Liver (tissue), 8 donors: ENCODE measurements at regions not wholly inside any gene's neighbourhood (a gene's known extent, or its start where the extent isn't known, plus 50 kb on each side); places are given as distances from the start of the nearest gene placed in this dataset.

Experiments used
- DNase-seq: peaks from one replicate; pipeline ENCODE4 v3.0.0-alpha.2; 2017; ENCODE audit warnings: low spot score
- H3K27ac ChIP-seq, 2 donors: one replicate each; pipeline ENCODE4 v1.7.0; 2013; ENCODE audit warnings: inconsistent platforms in 2 of 2, low read length in 2 of 2, control low read depth in 1 of 2, low read depth in 1 of 2, mild to moderate bottlenecking in 1 of 2
- H3K27me3 ChIP-seq, 4 donors: one replicate each; pipeline versions ENCODE4 v1.6.1 to v1.7.0; 2013; ENCODE audit warnings: low read length in 3 of 4, inconsistent platforms in 1 of 4, mild to moderate bottlenecking in 1 of 4, moderate library complexity in 1 of 4; ENCODE audit not compliant: control insufficient read depth in 4 of 4, insufficient read depth in 4 of 4
- H3K36me3 ChIP-seq, 4 donors: one replicate each; pipeline versions ENCODE4 v1.6.1 to v1.7.0; 2013; ENCODE audit warnings: low read length in 3 of 4, mild to moderate bottlenecking in 3 of 4, low read depth in 1 of 4, moderate library complexity in 1 of 4; ENCODE audit not compliant: control insufficient read depth in 4 of 4, insufficient read depth in 3 of 4
- H3K4me1 ChIP-seq, 4 donors: one replicate each; pipeline versions ENCODE4 v1.6.1 to v1.7.0; 2013; ENCODE audit warnings: low read length in 3 of 4, mild to moderate bottlenecking in 3 of 4, moderate library complexity in 1 of 4; ENCODE audit not compliant: control insufficient read depth in 4 of 4, insufficient read depth in 4 of 4
- H3K4me3 ChIP-seq, 3 donors: one replicate each; pipeline versions ENCODE4 v1.6.1 to v1.7.0; 2013; ENCODE audit warnings: low read length in 3 of 3, control low read depth in 1 of 3, low read depth in 1 of 3, mild to moderate bottlenecking in 1 of 3
- H3K9ac ChIP-seq, 2 donors: one replicate each; pipeline ENCODE4 v1.7.0; 2013; ENCODE audit warnings: low read length in 2 of 2, mild to moderate bottlenecking in 2 of 2, moderate library complexity in 2 of 2, control low read depth in 1 of 2, low read depth in 1 of 2
- H3K9me3 ChIP-seq, 4 donors: one replicate each; pipeline versions ENCODE4 v1.6.1 to v1.7.0; 2013; ENCODE audit warnings: low read length in 3 of 4; ENCODE audit not compliant: control insufficient read depth in 4 of 4
- ATF3 ChIP-seq: IDR thresholded peaks from 2 replicates; pipeline ENCODE4 v1.6.1; 2016; ENCODE audit warnings: antibody characterized with exemption
- CTCF ChIP-seq: fragments of 150-350 bp; IDR thresholded peaks from 2 replicates; pipeline ENCODE4 v1.5.1; 2017; ENCODE audit warnings: improper control_type of control experiment, low read depth, low read length; ENCODE audit not compliant: missing input control
- EGR1 ChIP-seq, 2 donors: IDR thresholded peaks; 2 replicates each; pipeline ENCODE4 v1.6.1; 2016 to 2018; ENCODE audit warnings: antibody characterized with exemption in 2 of 2, low read depth in 2 of 2
- FOXA1 ChIP-seq: IDR thresholded peaks from 2 replicates; pipeline ENCODE4 v1.6.1; 2016; ENCODE audit warnings: antibody characterized with exemption
- FOXA2 ChIP-seq: IDR thresholded peaks from 2 replicates; pipeline ENCODE4 v1.6.1; 2016; ENCODE audit warnings: antibody characterized with exemption
- GABPA ChIP-seq, 2 donors: IDR thresholded peaks in 1 of 2; conservative IDR thresholded peaks in 1 of 2; 2 replicates each; pipeline ENCODE4 v1.6.1; 2016; ENCODE audit warnings: antibody characterized with exemption in 2 of 2, mild to moderate bottlenecking in 1 of 2, moderate library complexity in 1 of 2
- HNF4A ChIP-seq, 2 donors: conservative IDR thresholded peaks; 2 replicates each; pipeline ENCODE4 v1.6.1; 2016; ENCODE audit warnings: antibody characterized with exemption in 2 of 2, mild to moderate bottlenecking in 2 of 2
- HNF4G ChIP-seq: IDR thresholded peaks from 2 replicates; pipeline ENCODE4 v1.6.1; 2016; ENCODE audit warnings: antibody characterized with exemption
- JUND ChIP-seq, 2 donors: IDR thresholded peaks; 2 replicates each; pipeline ENCODE4 v1.6.1; 2016; ENCODE audit warnings: antibody characterized with exemption in 2 of 2
- MAX ChIP-seq: IDR thresholded peaks from 2 replicates; pipeline ENCODE4 v1.6.1; 2016; ENCODE audit warnings: antibody characterized with exemption
- NR2F2 ChIP-seq: IDR thresholded peaks from 2 replicates; pipeline ENCODE4 v1.6.1; 2016; ENCODE audit warnings: antibody characterized with exemption
- RAD21 ChIP-seq, 2 donors: IDR thresholded peaks; 2 replicates each; pipeline ENCODE4 v1.6.1; 2016; ENCODE audit warnings: antibody characterized with exemption in 2 of 2, mild to moderate bottlenecking in 2 of 2
- REST ChIP-seq: IDR thresholded peaks from 2 replicates; pipeline ENCODE4 v1.6.1; 2016; ENCODE audit warnings: antibody characterized with exemption, mild to moderate bottlenecking
- RXRA ChIP-seq, 2 donors: IDR thresholded peaks; 2 replicates each; pipeline ENCODE4 v1.6.1; 2017 to 2018; ENCODE audit warnings: antibody characterized with exemption in 2 of 2, mild to moderate bottlenecking in 1 of 2
- SP1 ChIP-seq: IDR thresholded peaks from 2 replicates; pipeline ENCODE4 v1.6.1; 2018; ENCODE audit warnings: antibody characterized with exemption, mild to moderate bottlenecking
- TAF1 ChIP-seq: conservative IDR thresholded peaks from 2 replicates; pipeline ENCODE4 v1.6.1; 2016; ENCODE audit warnings: antibody characterized with exemption, mild to moderate bottlenecking
- YY1 ChIP-seq: IDR thresholded peaks from 2 replicates; pipeline ENCODE4 v1.6.1; 2016; ENCODE audit warnings: antibody characterized with exemption, mild to moderate bottlenecking
- ZBTB33 ChIP-seq: IDR thresholded peaks from 2 replicates; pipeline ENCODE4 v1.6.1; 2016; ENCODE audit warnings: antibody characterized with exemption
- WGBS: extraction: QIAGEN DNeasy Blood & Tissue Kit; methylation state at CpG from one replicate; pipeline ENCODE4 v1.1.7; 2013; 5-methylcytosine and 5-hydroxymethylcytosine counted together
- donor health status: healthy.
- donor health status: healthy.
- donor health status: healthy.
- donor health status: healthy.
- donor health status: healthy.

- Histone ChIP-seq H3K4me3 (no peak overlapping the region), H3K27me3 (no peaks in the 10 kb centered on the region), H3K4me1 (no peaks in the 10 kb centered on the region), H3K9ac (no peak overlapping the region), H3K27ac (no peak overlapping the region), H3K9me3 (no peaks in the 10 kb centered on the region), H3K36me3 (no peaks in the 10 kb centered on the region)
- TF ChIP-seq ATF3, result no peak
- no peak for TF ChIP-seq GABPA (IDR thresholded peaks at IDR 0.05 in 1 of 2, conservative IDR thresholded peaks at IDR 0.05 in 1 of 2)
- no peak for TF ChIP-seq FOXA2
- no peak for TF ChIP-seq CTCF
- no peak for TF ChIP-seq HNF4G
- no peak for TF ChIP-seq NR2F2
- no peak for TF ChIP-seq EGR1 (IDR thresholded peaks at IDR 0.05; ENCODE audit: low read depth in 2 of 2)
- TF ChIP-seq ZBTB33, result no peak
- TF ChIP-seq REST, result no peak
- no peak for TF ChIP-seq RAD21 (IDR thresholded peaks at IDR 0.05)
- TF ChIP-seq JUND (IDR thresholded peaks at IDR 0.05), result no peak
- TF ChIP-seq HNF4A (conservative IDR thresholded peaks at IDR 0.05), result no peak
- no peak for TF ChIP-seq TAF1
- no peak for TF ChIP-seq YY1
- TF ChIP-seq MAX, result no peak
- TF ChIP-seq FOXA1, result no peak
- no peak for TF ChIP-seq RXRA (IDR thresholded peaks at IDR 0.05)
- no peak for TF ChIP-seq SP1
- no peak for DNase-seq
- 90% methylated on average over 7 of the region's 7 CpGs for WGBS
Observed at GRCh38 chr5:62780888-62781287, 202.3 kb downstream of the LRRC70 start.

- WGBS, result 88% methylated on average over 11 of the region's 11 CpGs
- Histone ChIP-seq H3K4me3 (no peak overlapping the region), H3K27me3 (no peaks in the 10 kb centered on the region), H3K9ac (no peak overlapping the region), H3K4me1 (no peaks in the 10 kb centered on the region), H3K27ac (no peak overlapping the region), H3K9me3 (no peaks in the 10 kb centered on the region), H3K36me3 (no peaks in the 10 kb centered on the region)
- no peak for DNase-seq
- TF ChIP-seq RXRA (IDR thresholded peaks at IDR 0.05), result no peak
- TF ChIP-seq SP1, result no peak
- no peak for TF ChIP-seq ATF3
- no peak for TF ChIP-seq FOXA1
- TF ChIP-seq JUND (IDR thresholded peaks at IDR 0.05), result no peak
- no peak for TF ChIP-seq MAX
- no peak for TF ChIP-seq HNF4A (conservative IDR thresholded peaks at IDR 0.05)
- TF ChIP-seq ZBTB33, result no peak
- no peak for TF ChIP-seq REST
Observed at GRCh38 chr5:62780230-62780629, 201.6 kb downstream of the LRRC70 start.
